NCI-H2227 (cell line): ENCODE measurements at regions not wholly inside any gene's neighbourhood (a gene's known extent, or its start where the extent isn't known, plus 50 kb on each side); places are given as distances from the start of the nearest gene placed in this dataset.
"Not testable (repeated sequence)": the region's sequence is repeated elsewhere in the genome, so short reads cannot be mapped to it uniquely, and the experiment has no call there.

Source experiments
- DNase-seq: peaks from one replicate; lab custom pipeline; 2025; ENCODE audit not compliant: unreplicated experiment; lab: John Stamatoyannopoulos, UW

DNA sequence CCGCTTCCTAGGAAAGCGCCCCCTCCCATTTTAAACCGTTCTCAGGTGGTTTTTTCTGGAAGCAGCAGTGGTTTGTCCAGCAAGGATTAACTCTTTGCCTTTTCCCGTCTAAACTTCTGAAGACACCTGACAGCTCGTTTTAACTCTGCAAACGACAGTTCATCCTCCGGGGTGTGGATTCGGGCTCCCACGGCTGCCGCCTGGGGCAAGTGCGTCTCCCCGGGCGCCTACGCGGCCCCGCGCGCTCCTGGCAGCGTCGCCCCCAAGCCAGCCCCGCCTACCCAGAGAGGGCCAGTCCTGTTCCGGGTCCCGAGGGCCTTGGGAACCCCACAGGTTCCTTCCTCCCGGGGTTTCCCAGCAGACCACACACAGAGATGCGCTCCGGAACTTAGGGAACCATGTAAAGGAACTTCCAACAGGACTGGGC is 54.4 kb downstream of the PRR18 start:
- no peak for DNase-seq

DNA sequence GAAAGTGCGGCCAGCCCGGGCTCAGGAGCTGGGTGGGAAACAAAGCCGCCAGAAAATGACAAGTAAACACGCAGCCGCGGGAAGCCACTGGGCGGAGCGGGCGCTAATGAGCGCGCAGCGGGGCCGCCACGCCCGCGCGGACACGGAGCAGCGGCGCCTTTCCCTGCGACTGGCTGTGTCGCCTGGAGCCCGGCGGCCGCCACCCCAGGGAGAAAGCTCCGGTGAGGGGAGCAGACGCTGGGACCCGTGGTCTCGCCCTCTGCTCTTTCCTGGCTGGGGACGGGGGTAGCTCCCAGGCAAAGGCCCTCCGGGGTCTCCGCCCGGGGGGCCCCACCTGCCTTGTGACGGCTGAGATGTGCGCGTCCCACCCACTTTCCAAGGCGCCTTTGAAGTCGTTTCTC is 54.9 kb downstream of the PRR18 start:
- DNase-seq: peak; percentile 10

DNA sequence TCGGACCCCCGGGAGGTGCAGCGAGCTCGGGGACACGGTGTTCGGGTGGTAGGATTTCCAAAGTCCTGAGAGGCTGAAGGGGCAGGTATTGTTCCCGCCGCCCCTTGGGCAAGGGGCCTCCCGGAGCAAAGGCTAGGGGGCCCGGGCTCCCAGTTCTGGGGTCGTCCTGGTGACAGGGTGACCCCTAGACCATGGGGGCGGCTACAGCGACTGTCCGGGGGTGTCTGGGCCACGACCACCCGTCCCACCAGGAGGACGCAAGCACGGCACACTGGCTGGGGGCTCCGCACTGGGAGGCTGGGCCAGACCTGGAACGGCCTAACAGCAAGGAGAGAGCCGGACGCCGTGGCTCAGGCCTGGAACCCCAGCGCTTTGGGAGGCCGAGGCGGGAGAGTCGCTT is 55.6 kb downstream of the PRR18 start:
- no peak for DNase-seq

DNA sequence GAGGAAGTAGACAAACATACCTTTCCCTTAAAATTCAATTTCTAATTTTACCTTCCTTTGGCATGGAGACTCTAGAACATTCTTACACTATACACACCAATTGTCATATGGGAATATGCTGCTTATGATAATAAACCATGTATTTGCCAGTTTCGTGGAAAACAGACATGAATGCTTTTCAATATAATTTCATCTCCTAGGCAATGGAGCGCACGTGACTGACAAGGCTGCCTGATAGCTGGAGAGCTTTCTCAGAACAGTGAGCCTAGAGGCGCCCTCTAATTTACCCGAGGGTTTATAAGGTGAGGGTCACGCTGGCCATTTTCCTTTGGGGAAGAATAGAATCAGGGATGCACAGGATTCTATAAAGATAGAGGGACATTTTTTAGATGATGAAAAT is 56.5 kb downstream of the PRR18 start:
- no peak for DNase-seq

DNA sequence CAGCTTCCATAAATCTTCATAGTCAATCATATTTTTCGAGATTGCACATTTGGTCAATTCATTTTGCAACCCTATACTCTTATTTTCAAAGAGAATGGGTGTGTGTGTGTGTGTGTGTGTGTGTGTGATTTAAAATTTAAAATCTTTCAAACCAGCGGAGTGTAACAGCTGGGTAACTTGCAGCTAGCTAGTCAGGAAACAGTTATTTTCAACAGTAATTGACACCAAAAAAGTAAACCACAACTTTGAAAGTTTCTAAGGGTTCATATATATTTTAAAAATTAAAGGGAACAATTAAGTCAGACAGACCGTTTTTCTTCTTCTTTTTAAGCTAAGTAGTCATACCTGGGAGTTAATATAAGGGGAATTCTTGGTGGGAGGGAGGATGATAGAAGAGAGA is 57.0 kb downstream of the PRR18 start:
- no peak for DNase-seq

DNA sequence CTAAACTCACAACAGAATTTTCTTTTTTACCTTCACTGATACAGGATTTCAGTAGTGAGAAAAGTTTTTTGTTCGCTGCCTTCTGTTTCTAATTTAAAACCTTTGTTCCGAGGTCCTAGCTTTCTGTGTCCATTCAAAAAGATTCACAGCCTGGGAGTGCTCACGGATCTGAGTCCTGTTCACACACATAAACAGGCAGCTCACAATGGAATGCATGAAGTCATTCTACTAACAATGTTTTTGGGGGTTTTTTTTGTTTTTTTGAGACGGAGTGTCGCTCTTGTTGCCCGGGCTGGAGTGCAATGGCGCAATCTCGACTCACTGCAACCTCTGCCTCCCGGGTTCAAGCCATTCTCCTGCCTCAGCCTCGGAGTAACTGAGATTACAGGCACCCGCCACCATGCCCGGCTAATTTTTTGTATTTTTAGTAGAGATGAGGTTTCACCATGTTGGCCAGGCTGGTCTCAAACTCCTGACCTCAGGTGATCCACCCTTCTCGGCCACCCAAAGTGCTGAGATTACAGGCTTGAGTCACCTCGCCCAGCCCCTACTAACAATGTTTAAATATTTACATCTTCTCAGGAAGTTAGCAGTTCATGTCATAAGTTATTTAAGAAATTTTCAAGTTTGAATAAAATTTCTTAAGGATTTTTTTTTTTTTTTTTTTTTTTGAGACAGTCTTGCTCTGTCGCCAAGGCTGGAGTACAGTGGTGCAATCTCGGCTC is 59.0 kb downstream of the PRR18 start:
- not testable (repeated sequence) for DNase-seq

DNA sequence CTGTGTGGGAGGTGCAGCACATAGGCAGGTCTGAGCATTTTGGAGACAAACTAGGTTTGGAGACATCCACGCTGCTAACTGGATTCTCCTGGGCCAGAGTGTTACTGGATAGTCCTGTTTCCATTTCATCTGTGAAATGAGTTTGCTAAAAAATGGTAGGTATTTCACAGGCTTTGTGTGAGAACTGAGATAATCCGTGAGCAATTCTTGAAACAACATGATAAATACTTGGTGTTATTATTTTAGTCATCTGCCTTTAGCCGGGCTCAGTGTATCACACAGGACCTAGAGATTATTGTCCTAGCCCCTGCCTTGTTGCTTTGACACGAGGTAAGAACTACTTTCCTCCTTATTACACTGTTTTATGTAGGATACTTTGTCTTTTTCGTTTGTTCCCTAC is 63.0 kb downstream of the PRR18 start:
- DNase-seq: no peak

DNA sequence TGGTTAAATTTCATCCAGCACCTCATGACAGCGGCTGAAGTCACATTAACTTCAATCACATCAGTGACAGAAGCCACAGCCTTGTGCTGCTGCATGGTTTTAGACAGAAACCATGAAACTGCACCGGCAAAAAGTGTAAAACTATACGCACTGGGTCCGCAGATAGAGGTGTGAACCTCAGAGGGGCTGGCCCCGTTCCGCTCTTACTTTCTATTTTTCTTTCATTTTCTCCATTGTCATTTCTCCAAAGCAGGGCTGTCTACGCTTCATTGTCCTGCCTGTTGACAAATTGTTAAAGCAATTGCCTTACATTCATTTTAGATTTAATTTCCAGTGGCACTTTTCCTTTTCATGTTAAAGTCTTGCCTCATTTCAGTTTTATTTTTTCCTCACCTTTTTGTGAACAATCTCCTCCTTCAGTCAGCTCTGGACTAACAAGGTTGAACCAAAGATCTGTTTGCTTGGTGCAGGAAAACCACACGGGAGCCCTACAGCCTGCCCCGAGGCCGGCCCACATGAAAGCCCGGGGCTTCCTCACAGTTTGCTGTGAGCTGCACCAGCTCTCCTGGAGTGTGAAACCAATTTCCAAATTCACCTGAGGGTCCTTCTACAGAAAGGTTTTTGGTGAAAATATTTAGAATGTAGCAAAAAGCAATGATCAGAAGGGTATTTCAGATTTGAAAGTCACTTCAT is 63.7 kb downstream of the PRR18 start:
- DNase-seq: no peak

DNA sequence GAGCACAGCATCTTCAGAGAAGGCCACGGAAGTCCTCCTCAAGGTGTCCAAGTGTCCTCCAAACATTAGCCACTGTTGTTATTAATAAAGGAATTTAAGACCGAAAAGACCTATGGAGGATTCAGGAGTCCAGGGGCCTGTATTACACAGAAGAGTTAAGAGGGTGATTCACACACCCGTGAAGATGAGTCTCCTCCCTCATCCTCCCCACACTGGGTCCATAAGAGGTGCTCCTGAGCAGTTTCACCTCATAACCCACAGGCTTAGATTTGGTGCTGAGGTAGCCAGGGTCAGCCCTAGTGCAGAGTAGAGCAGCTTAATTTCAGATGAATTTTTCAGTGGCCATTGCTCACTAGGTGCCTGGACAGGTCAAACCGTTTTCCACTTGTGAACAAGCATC is 65.3 kb downstream of the PRR18 start:
- no peak for DNase-seq

DNA sequence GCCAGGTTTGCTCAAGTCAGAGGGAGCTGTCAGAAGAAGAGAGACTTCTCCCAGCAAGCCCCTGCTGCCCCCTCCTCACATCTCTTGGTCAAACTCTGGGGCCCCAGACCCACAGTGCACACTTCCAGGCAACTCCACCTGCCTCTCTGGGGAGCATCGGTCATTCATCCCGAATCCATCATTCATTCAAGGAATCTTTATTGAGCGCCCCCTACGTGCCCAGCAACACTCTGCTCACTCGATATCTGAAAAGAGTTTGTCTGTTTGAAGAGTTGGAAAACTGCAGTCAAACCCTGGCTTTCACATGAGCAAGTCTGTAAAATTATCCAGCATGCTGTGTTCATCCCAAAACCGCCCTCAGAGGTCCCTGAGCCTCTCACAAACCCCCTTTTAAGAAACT is 66.2 kb downstream of the PRR18 start:
- DNase-seq: no peak

DNA sequence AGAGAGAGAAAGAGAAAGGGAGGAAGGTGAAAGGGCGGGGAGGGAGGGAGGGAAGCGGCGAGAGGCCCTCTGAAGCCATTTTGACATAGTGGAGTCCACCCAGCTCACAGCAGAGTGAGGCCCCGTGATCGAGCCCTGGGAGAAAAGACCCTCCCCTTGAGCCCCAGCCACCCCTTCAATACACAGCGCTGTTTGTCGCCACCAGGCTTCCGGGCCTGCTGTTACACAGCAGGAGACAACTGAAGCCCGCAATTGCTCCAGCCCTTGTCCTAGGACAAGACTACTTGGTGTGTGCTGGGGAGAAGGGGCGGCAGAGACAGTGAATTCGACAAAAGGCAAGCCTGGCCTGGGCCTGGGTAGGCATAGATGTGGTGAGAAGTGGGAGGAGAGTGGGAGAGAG is 67.3 kb downstream of the PRR18 start:
- DNase-seq: no peak

DNA sequence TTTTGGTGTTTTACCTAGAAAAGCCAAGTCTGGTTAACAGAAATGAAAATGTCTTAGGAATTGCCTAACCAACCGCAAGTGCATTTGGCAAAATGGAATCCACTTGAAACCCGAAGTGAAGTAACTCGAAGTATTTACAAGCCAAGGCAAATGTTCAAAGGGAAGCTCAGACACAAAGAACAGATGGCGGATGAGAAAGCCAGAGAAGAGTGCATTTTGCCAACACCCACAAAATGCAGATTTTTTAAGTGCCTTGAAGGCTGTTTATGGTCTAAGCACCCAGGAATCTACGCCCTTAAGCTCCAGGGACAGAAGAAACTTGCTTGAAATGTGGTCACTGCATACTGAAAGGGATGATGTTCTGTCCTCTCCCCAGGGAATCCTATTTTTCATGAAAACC is 70.0 kb upstream of the TBXT start:
- DNase-seq: no peak

DNA sequence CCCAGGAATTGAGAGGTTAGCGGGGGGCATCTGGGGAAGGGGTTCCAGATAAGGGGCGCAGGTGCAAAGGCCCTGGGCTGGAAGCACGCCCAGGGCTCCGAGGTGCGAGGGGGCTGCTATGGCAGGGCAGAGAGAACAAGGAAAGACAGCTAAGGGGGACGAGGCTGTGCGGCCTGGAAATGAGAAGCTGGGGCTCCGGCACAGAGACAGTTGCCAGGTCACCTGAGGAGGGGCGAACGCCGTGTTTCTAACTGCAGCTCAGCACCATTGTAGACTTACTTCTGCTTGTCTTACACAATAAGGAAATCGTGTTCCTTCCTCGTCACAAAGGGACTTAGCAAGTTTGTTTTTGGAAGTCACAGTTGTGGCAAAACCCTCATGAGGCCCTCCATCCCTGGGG is 68.9 kb upstream of the TBXT start:
- DNase-seq: no peak

DNA sequence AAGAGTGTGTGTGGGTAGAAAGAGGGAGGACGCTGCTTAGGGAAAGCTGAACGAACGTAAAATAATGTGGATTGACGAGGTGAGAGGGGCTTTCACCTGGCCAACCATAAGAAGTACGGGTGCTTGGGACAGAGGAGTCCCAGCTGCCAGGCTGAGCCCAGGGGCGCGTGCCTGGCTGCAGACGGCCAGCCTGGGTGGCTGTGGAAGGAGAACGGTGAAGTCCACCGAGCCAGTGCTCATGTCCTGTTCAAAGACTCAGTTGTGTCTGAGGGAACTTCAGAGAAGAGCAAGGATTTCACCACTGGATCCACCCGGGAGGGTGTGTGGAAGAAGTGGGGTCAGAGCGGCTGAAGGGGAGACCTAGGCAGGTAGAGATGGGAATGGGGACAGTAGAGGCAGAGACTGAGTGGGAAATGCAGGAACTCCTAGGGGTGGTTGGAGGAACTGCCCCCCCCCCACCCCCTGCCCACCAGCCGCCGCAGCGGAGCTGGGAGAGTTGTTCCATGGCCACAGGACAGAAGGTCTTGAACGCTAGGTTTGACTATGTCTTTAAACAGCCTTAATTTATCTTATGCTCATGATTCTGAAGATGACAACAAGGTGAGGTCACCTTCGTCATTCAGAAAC is 68.1 kb upstream of the TBXT start:
- no peak for DNase-seq

DNA sequence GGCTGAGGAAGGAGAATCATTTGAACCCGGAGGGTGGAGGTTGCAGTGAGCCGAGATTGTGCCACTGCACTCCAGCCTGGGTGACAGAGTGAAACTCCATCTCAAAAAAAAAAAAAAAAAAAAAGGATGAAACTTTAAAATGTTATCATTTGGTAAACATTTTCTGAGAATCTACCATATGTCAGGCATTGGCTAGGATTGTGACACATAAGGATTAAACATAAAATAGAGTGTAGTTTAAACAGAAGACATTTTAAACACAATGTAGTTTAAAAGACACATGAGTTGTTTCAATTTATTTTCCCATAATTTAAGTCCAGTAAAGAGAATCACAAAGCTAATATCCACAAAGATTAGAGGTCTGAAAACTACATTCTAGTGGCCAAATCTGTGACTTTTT is 63.5 kb upstream of the TBXT start:
- not testable (repeated sequence) for DNase-seq

DNA sequence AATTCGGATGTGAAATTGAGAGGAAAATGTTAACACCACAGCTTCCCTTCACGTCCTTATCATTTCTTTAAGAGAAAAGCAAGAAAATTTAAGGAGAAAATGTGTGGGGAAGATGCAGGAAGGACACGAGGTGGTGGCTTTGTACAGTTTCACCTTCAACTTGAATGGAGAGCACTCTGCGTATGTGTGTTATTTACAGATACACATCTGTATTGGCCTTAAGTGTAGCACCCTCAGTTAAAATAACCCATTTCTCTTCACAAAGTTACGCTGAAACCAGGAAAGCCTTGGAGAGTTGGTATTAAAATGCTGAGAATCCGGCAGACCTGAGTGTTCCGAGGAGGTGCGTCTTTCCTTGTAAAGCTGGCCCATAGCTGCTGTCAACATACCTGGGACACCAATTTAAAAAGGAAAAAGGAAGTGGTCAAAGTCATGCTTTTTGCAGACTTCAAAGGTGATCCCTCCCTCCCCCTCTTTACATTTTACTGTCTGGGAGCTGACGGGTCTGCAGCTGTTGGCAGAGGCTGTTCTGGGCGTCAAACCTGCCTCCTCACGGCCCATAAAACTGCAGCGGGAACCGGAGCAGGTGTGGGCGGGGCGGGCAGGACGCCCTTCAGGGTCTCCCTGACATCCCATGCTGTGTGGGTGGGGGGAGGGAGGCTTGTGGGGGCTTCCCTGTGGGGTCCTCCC is 61.3 kb upstream of the TBXT start:
- DNase-seq: no peak

DNA sequence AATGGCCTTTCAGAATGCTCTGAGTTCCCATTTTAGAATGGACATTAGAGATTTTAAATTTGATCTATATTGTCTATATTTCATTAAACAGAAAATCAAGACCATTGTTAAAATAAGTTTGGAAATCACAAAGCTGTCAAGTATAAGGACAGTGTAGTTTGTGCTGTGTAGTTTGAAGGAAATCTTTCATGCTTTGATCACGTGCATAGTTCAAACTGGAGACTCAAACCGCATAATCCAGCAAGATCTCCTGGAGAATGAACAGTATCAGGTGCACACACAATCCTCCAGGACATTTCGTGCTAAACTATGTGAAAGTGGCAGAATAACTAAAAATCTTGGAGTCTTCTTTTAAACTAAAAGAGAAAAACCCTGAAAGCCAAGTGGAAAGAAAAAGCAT is 60.8 kb upstream of the TBXT start:
- no peak for DNase-seq

DNA sequence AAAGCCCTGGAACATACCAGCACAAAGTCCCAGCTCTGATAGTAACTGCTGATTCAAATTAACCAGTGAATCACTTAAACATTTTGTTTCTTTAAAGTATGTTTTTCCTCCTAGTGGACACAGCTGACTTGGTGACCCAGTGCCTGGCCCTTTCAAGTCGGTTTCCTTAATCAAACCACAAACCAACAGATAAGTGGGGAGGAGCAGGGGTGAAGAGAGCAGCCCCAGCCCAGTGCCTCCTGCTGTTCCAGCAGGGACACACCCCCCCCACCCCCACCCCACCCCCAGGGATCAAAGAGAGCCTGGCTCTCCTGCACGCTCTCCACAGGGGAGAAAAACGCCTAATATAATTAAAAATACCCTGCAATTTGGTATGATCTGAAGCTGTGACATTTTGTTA is 55.4 kb upstream of the TBXT start:
- DNase-seq: no peak

DNA sequence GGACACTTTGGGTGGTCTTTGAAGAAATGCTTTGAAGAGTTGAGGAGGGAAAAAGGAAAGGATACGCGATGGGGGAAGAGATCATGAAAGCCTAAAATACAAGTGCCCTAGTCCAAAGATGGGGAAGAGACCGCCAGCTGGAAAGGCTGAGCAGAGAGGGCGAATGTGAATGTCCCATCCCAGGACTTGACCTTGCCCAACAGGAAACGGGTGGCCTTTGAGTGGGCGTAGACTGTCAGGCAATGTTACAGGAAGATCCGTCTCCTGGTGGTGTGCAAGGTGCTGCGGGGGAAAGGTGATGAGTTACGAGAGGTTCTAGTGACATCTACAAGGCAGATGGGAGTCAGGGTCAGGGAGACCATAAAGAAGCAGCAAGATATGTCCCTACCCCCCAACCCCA is 55.0 kb upstream of the TBXT start:
- no peak for DNase-seq

DNA sequence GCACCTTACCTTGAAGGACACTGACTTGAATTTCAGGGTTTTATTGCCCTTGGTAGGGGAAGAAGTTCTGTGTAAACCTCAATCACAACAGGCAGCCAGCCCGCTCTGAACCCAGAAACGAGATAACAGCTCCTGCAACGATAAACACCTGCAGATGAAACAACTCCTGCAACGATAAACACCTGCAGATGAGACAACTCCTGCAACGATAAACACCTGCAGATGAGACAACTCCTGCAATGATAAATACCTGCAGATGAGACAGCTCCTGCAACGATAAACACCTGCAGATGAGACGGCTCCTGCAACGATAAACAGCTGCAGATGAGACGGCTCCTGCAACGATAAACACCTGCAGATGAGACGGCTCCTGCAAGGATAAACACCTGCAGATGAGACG is 54.0 kb upstream of the TBXT start:
- no peak for DNase-seq

DNA sequence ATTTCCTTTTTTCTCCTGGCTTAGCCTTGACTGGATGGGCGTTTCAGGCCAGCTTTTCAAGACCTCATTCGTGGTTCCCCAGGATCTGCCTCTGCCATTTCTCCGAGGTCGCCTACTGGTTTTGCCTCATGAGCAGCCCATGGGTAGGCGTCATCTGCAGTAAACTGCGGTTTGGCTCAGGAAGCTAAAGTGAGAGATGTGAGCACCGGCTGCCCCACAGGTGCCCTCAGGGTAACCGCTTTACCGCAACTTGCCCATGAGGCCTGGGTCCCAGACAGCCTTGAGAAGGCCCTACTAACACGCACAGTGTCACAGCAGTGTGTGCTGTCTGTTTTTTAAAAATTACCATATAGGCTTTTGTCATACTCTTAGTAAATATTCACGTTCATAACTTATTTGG is 53.4 kb upstream of the TBXT start:
- no peak for DNase-seq
